ENCODE measurements at regions not wholly inside any gene's neighbourhood (a gene's known extent, or its start where the extent isn't known, plus 50 kb on each side); places are given as distances from the start of the nearest gene placed in this dataset.

- no peak overlapping the region for H3K4me3 ChIP-seq
- no peaks in the 10 kb centered on the region for H3K4me1 ChIP-seq
- H3K9me3 ChIP-seq = no peaks in the 10 kb centered on the region
- no peaks in the 10 kb centered on the region for H3K27me3 ChIP-seq
- intact Hi-C loops (cut with DNase I; ENCODE audit: low total_unique reads) (no loop called here), in situ Hi-C loops (cut with MboI; ENCODE audit: low sequenced_read_pairs in 4 of 4) (no loop called here)
- no peak overlapping the region for H3K27ac ChIP-seq
- no peak for DNase-seq
- TF ChIP-seq POLR2A (IDR thresholded peaks at IDR 0.05) (no peak), CTCF (IDR thresholded peaks at IDR 0.05 in 4 of 5, conservative IDR thresholded peaks at IDR 0.05 in 1 of 5) (no peak)
- ATAC-seq = no peak
- no peaks in the 10 kb centered on the region for H3K36me3 ChIP-seq
Measured at GRCh38 chr12:42884116-42884515, 294.6 kb upstream of the PRICKLE1 start.

- no peak for TF ChIP-seq CTCF (IDR thresholded peaks at IDR 0.05 in 4 of 5, conservative IDR thresholded peaks at IDR 0.05 in 1 of 5)
- no peak for TF ChIP-seq POLR2A (IDR thresholded peaks at IDR 0.05)
- intact Hi-C loops (cut with DNase I; ENCODE audit: low total_unique reads) = no loop called here
Measured at GRCh38 chr12:42873401-42873800, 283.9 kb upstream of the PRICKLE1 start.

GRCh38 chr12:42871816-42872215, 282.3 kb upstream of the PRICKLE1 start:
- DNase-seq (no peak), ATAC-seq (no peak)
- H3K27me3 ChIP-seq = no peaks in the 10 kb centered on the region
- H3K4me1 ChIP-seq = no peaks in the 10 kb centered on the region
- no peak overlapping the region for H3K4me3 ChIP-seq
- TF ChIP-seq CTCF (IDR thresholded peaks at IDR 0.05 in 4 of 5, conservative IDR thresholded peaks at IDR 0.05 in 1 of 5) (no peak), POLR2A (IDR thresholded peaks at IDR 0.05) (no peak)
- H3K9me3 ChIP-seq = no peaks in the 10 kb centered on the region
- in situ Hi-C loops (cut with MboI; ENCODE audit: low sequenced_read_pairs in 4 of 4) = no loop called here
- intact Hi-C loops (cut with DNase I; ENCODE audit: low total_unique reads) = no loop called here
- H3K27ac ChIP-seq = no peak overlapping the region
- H3K36me3 ChIP-seq = no peaks in the 10 kb centered on the region

More at GRCh38 chr12:42873401-42873800, 283.9 kb upstream of the PRICKLE1 start:
- Histone ChIP-seq H3K27ac (no peak overlapping the region), H3K9me3 (peaks cover 0 to 2% (median 0%) of the 10 kb centered on the region in 3 donors), H3K4me3 (no peak overlapping the region), H3K36me3 (no peaks in the 10 kb centered on the region), H3K4me1 (no peaks in the 10 kb centered on the region), H3K27me3 (no peaks in the 10 kb centered on the region)
- ATAC-seq = no peak
- DNase-seq = no peak
- in situ Hi-C loops (cut with MboI; ENCODE audit: low sequenced_read_pairs in 4 of 4) = no loop called here

GRCh38 chr12:42868291-42868690, 278.7 kb upstream of the PRICKLE1 start:
- DNase-seq = no peak
- no peaks in the 10 kb centered on the region for H3K9me3 ChIP-seq
- H3K4me1 ChIP-seq = no peaks in the 10 kb centered on the region
- no peak for TF ChIP-seq CTCF (IDR thresholded peaks at IDR 0.05 in 4 of 5, conservative IDR thresholded peaks at IDR 0.05 in 1 of 5)
- no peak for TF ChIP-seq POLR2A (IDR thresholded peaks at IDR 0.05)
- no peak overlapping the region for H3K27ac ChIP-seq
- no peak overlapping the region for H3K4me3 ChIP-seq
- intact Hi-C loops (cut with DNase I; ENCODE audit: low total_unique reads) = no loop called here
- no peaks in the 10 kb centered on the region for H3K27me3 ChIP-seq
- no peaks in the 10 kb centered on the region for H3K36me3 ChIP-seq
- in situ Hi-C loops (cut with MboI; ENCODE audit: low sequenced_read_pairs in 4 of 4) = no loop called here
- ATAC-seq = no peak

- no peaks in the 10 kb centered on the region for H3K9me3 ChIP-seq
- ATAC-seq = no peak
- TF ChIP-seq POLR2A (IDR thresholded peaks at IDR 0.05) (no peak), CTCF (IDR thresholded peaks at IDR 0.05 in 4 of 5, conservative IDR thresholded peaks at IDR 0.05 in 1 of 5) (no peak)
- H3K36me3 ChIP-seq = no peaks in the 10 kb centered on the region
- no peaks in the 10 kb centered on the region for H3K27me3 ChIP-seq
- no peak overlapping the region for H3K27ac ChIP-seq
- in situ Hi-C loops (cut with MboI; ENCODE audit: low sequenced_read_pairs in 4 of 4) (no loop called here), intact Hi-C loops (cut with DNase I; ENCODE audit: low total_unique reads) (no loop called here)
- H3K4me1 ChIP-seq = no peaks in the 10 kb centered on the region
- no peak for DNase-seq
- no peak overlapping the region for H3K4me3 ChIP-seq
Measured at GRCh38 chr12:42865282-42865681, 275.7 kb upstream of the PRICKLE1 start.
